H9 (cell line): ENCODE measurements at regions not wholly inside any gene's neighbourhood (a gene's known extent, or its start where the extent isn't known, plus 50 kb on each side); places are given as distances from the start of the nearest gene placed in this dataset.

Source experiments
- DNase-seq: peaks from one replicate; pipeline ENCODE4 v3.0.0-alpha.2; 2017
- H2AFZ ChIP-seq: one replicate; pipeline ENCODE4 v1.6.1; 2013; ENCODE audit warnings: mild to moderate bottlenecking, low read length, control low read depth, moderate library complexity
- H2AK5ac ChIP-seq: 2 replicates; pipeline ENCODE4 v1.6.1; 2013; ENCODE audit warnings: low read length, control low read depth, mixed read lengths; ENCODE audit not compliant: insufficient read length
- H2BK120ac ChIP-seq: one replicate; pipeline ENCODE4 v1.6.1; 2013; ENCODE audit warnings: low read depth, mild to moderate bottlenecking, low read length, control low read depth, inconsistent platforms; ENCODE audit not compliant: poor library complexity, severe bottlenecking
- H2BK12ac ChIP-seq: 2 replicates; pipeline ENCODE4 v1.6.1; 2013; ENCODE audit warnings: low read length, control low read depth, mixed read lengths, low read depth; ENCODE audit not compliant: insufficient read length
- H2BK15ac ChIP-seq: 2 replicates; pipeline ENCODE4 v1.6.1; 2013; ENCODE audit warnings: low read depth, low read length, control low read depth
- H2BK20ac ChIP-seq: one replicate; pipeline ENCODE4 v1.6.1; 2013; ENCODE audit warnings: low read depth, mild to moderate bottlenecking, low read length, control low read depth, inconsistent platforms; ENCODE audit not compliant: poor library complexity, severe bottlenecking
- H2BK5ac ChIP-seq: 2 replicates; pipeline ENCODE4 v1.6.1; 2013; ENCODE audit warnings: low read length, control low read depth, mixed read lengths; ENCODE audit not compliant: insufficient read length
- H3K14ac ChIP-seq: 2 replicates; pipeline ENCODE4 v1.6.1; 2013; ENCODE audit warnings: low read length, control low read depth; ENCODE audit not compliant: insufficient read depth
- H3K18ac ChIP-seq: 2 replicates; pipeline ENCODE4 v1.6.1; 2013; ENCODE audit warnings: low read depth, mild to moderate bottlenecking, mixed read lengths, low read length, control low read depth; ENCODE audit not compliant: insufficient read length
- H3K23ac ChIP-seq: 2 replicates; pipeline ENCODE4 v1.6.1; 2013; ENCODE audit warnings: low read length, control low read depth, mixed read lengths, low read depth; ENCODE audit not compliant: insufficient read length
- H3K23me2 ChIP-seq: 2 replicates; pipeline ENCODE4 v1.6.1; 2013; ENCODE audit warnings: low read depth, mild to moderate bottlenecking, mixed read lengths, low read length, control low read depth; ENCODE audit not compliant: insufficient read length, poor library complexity, severe bottlenecking
- H3K27ac ChIP-seq: 2 replicates; pipeline ENCODE4 v1.5.1; 2013; ENCODE audit warnings: low read length, control low read depth, mixed read lengths, low read depth; ENCODE audit not compliant: insufficient read length
- H3K27me3 ChIP-seq: 2 replicates; pipeline ENCODE4 v1.6.1; 2013; ENCODE audit warnings: low read length, control low read depth, inconsistent platforms; ENCODE audit not compliant: insufficient read depth
- H3K4ac ChIP-seq: 2 replicates; pipeline ENCODE4 v1.6.1; 2013; ENCODE audit warnings: low read depth, mild to moderate bottlenecking, control low read depth, inconsistent platforms, low read length, moderate library complexity
- H3K4me1 ChIP-seq: 2 replicates; pipeline ENCODE4 v1.6.1; 2013; ENCODE audit warnings: low read length, control low read depth, inconsistent platforms; ENCODE audit not compliant: insufficient read depth
- H3K4me2 ChIP-seq: 2 replicates; pipeline ENCODE4 v1.6.1; 2013; ENCODE audit warnings: low read length, control low read depth, mixed read lengths; ENCODE audit not compliant: insufficient read length, insufficient read depth
- H3K56ac ChIP-seq: 2 replicates; pipeline ENCODE4 v1.6.1; 2013; ENCODE audit warnings: low read depth, mild to moderate bottlenecking, mixed read lengths, low read length, control low read depth; ENCODE audit not compliant: insufficient read length
- H3K79me1 ChIP-seq: 2 replicates; pipeline ENCODE4 v1.6.1; 2013; ENCODE audit warnings: low read depth, mild to moderate bottlenecking, moderate library complexity, low read length, control low read depth, inconsistent platforms; ENCODE audit not compliant: insufficient read depth, poor library complexity, severe bottlenecking
- H3K79me2 ChIP-seq: 2 replicates; pipeline ENCODE4 v1.6.1; 2013; ENCODE audit warnings: low read length, control low read depth, inconsistent platforms; ENCODE audit not compliant: insufficient read depth
- H3K9ac ChIP-seq: 2 replicates; pipeline ENCODE4 v1.6.1; 2013; ENCODE audit warnings: low read length, control low read depth, mixed read lengths; ENCODE audit not compliant: insufficient read length; ENCODE audit errors: extremely low read depth
- H3K9me3 ChIP-seq: one replicate; pipeline ENCODE4 v1.6.1; 2013; ENCODE audit warnings: low read depth, low read length, inconsistent platforms; ENCODE audit not compliant: control insufficient read depth
- H3T11ph ChIP-seq: one replicate; pipeline ENCODE4 v1.6.1; 2013; ENCODE audit warnings: mild to moderate bottlenecking, low read length, control low read depth, inconsistent platforms
- H4K20me1 ChIP-seq: one replicate; pipeline ENCODE4 v1.6.1; 2013; ENCODE audit not compliant: control insufficient read depth, insufficient read length, insufficient read depth
- H4K5ac ChIP-seq: 2 replicates; pipeline ENCODE4 v1.6.1; 2013; ENCODE audit warnings: low read depth, mild to moderate bottlenecking, mixed read lengths, low read length, control low read depth; ENCODE audit not compliant: insufficient read length
- H4K8ac ChIP-seq: replicated peaks from 2 replicates; pipeline ENCODE4 v1.6.1; 2013; ENCODE audit warnings: low read length, control low read depth, mixed read lengths, low read depth; ENCODE audit not compliant: insufficient read length
- H4K91ac ChIP-seq: 2 replicates; pipeline ENCODE4 v1.6.1; 2013; ENCODE audit warnings: low read depth, mild to moderate bottlenecking, moderate library complexity, mixed read lengths, low read length, control low read depth; ENCODE audit not compliant: insufficient read length
- H3K27ac Mint-ChIP-seq, 3 experiments: 2 replicates in 2 of 3; 3 replicates in 1 of 3; pipeline ENCODE4 v1.8.0; 2020 to 2021; ENCODE audit warnings: mixed read lengths in 3 of 3, mild to moderate bottlenecking in 1 of 3, moderate library complexity in 1 of 3
- H3K27me3 Mint-ChIP-seq: 2 replicates; pipeline ENCODE4 v1.8.0; 2021; ENCODE audit warnings: low read depth, mild to moderate bottlenecking, moderate library complexity, mixed read lengths
- H3K36me3 Mint-ChIP-seq, 3 experiments: 2 replicates in 2 of 3; 3 replicates in 1 of 3; pipeline ENCODE4 v1.8.0; 2020 to 2021; ENCODE audit warnings: low read depth in 3 of 3, mixed read lengths in 3 of 3; ENCODE audit not compliant: insufficient read depth in 1 of 3
- H3K4me1 Mint-ChIP-seq, 2 experiments: 2 replicates each; pipeline ENCODE4 v1.8.0; 2020; ENCODE audit warnings: mixed read lengths in 2 of 2
- H3K4me3 Mint-ChIP-seq, 2 experiments: 2 replicates in 1 of 2; 3 replicates in 1 of 2; pipeline ENCODE4 v1.8.0; 2020 to 2021; ENCODE audit warnings: mild to moderate bottlenecking in 2 of 2, mixed read lengths in 2 of 2, moderate library complexity in 1 of 2
- H3K9me3 Mint-ChIP-seq, 2 experiments: 2 replicates in 1 of 2; 3 replicates in 1 of 2; pipeline ENCODE4 v1.8.0; 2020; ENCODE audit warnings: mild to moderate bottlenecking in 2 of 2, mixed read lengths in 2 of 2, moderate library complexity in 1 of 2
- CTCF ChIP-seq: fragments of 200-600 bp; sonication (generic); conservative IDR thresholded peaks from 3 replicates; pipeline ENCODE4 v1.8.0; 2021; ENCODE audit warnings: antibody characterized with exemption, mild to moderate bottlenecking
- WGBS: extraction: QIAGEN DNeasy Blood & Tissue Kit; methylation state at CpG from one replicate; pipeline ENCODE4 v1.1.7; 2013; ENCODE audit warnings: missing lambda C conversion rate, low lambda C conversion rate, mixed read lengths; ENCODE audit not compliant: insufficient read length; ENCODE audit errors: extremely low coverage; 5-methylcytosine and 5-hydroxymethylcytosine counted together

DNA sequence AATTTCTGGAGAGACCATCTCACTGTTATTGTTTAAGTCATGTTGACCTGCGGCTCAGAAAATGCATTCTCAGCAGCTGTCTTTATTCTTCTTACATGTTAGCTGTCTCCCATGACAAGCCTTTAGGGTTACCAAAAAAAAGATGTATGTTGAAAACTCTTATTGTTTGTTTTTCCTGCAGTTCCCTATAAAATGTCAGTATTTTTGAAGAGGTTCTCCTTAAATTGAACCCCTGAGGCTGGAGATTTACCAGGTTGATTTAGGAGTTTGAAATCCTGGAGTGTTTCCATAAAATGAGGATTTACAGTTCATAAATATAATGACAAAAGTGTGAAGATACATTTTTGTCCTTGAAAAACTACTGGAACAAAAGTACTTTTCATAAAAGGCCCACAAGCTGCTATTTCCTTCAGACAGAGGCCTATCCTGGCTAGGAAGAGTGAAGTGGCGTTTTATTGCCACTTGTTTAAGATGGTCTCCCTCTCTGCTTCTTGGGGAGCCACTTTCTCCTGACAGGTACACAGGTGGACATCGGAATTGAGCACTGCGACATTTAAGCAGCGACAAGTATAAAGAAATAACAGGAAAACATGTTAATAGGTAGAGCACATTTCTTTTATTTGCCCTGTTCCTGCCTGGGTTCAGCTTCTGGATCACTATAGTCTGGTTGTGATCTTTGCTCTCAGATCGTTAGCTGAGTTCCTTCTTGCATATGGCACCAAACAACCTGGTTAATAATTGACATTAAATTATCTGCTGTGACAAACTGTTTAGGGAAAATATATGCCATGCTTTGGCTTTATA, 344.8 kb upstream of the RPS23 start:
- H3T11ph ChIP-seq: no peak overlapping the region
- TF ChIP-seq CTCF: no peak
- Mint-ChIP-seq H3K36me3 (peaks cover 9 to 16% (median 12%) of the 10 kb centered on the region in 3 experiments), H3K27ac (no peak overlapping the region), H3K4me1 (no peaks in the 10 kb centered on the region), H3K27me3 (no peaks in the 10 kb centered on the region), H3K9me3 (peaks cover 5 to 16% of the 10 kb centered on the region in 2 experiments; a peak in 4 of 5 replicates), H3K4me3 (no peak overlapping the region)
- H2AFZ ChIP-seq: no peak overlapping the region
- H3K79me2 ChIP-seq: no peaks in the 10 kb centered on the region
- DNase-seq: no peak
- no peaks in the 10 kb centered on the region for H3K79me1 ChIP-seq
- H2BK5ac ChIP-seq: no peak overlapping the region
- no peak overlapping the region for H4K5ac ChIP-seq
- H3K18ac ChIP-seq: no peak overlapping the region
- no peaks in the 10 kb centered on the region for H3K27me3 ChIP-seq
- H3K4ac ChIP-seq: no peak overlapping the region
- no peak overlapping the region for H2BK20ac ChIP-seq
- H3K23ac ChIP-seq: no peak overlapping the region
- no peak overlapping the region for H3K14ac ChIP-seq
- H3K4me2 ChIP-seq: no peak overlapping the region
- WGBS: no CpG with 5 or more reads among the region's 6 CpGs
- no peaks in the 10 kb centered on the region for H3K9me3 ChIP-seq
- H4K20me1 ChIP-seq: no peaks in the 10 kb centered on the region
- no peaks in the 10 kb centered on the region for H3K4me1 ChIP-seq
- H4K8ac ChIP-seq: no peak overlapping the region
- no peaks in the 10 kb centered on the region for H3K23me2 ChIP-seq
- H3K56ac ChIP-seq: no peak overlapping the region
- H2AK5ac ChIP-seq: no peak overlapping the region
- no peak overlapping the region for H3K27ac ChIP-seq
- no peak overlapping the region for H2BK15ac ChIP-seq
- H2BK12ac ChIP-seq: no peak overlapping the region
- no peak overlapping the region for H2BK120ac ChIP-seq
- no peak overlapping the region for H4K91ac ChIP-seq
- H3K9ac ChIP-seq: no peak overlapping the region
